H9 (cell line): ENCODE measurements at regions not wholly inside any gene's neighbourhood (a gene's known extent, or its start where the extent isn't known, plus 50 kb on each side); places are given as distances from the start of the nearest gene placed in this dataset.

Experiments used
- DNase-seq: peaks from one replicate; pipeline ENCODE4 v3.0.0-alpha.2; 2017
- H2AFZ ChIP-seq: one replicate; pipeline ENCODE4 v1.6.1; 2013; ENCODE audit warnings: mild to moderate bottlenecking, low read length, control low read depth, moderate library complexity
- H2AK5ac ChIP-seq: 2 replicates; pipeline ENCODE4 v1.6.1; 2013; ENCODE audit warnings: low read length, control low read depth, mixed read lengths; ENCODE audit not compliant: insufficient read length
- H2BK120ac ChIP-seq: one replicate; pipeline ENCODE4 v1.6.1; 2013; ENCODE audit warnings: low read depth, mild to moderate bottlenecking, low read length, control low read depth, inconsistent platforms; ENCODE audit not compliant: poor library complexity, severe bottlenecking
- H2BK12ac ChIP-seq: 2 replicates; pipeline ENCODE4 v1.6.1; 2013; ENCODE audit warnings: low read length, control low read depth, mixed read lengths, low read depth; ENCODE audit not compliant: insufficient read length
- H2BK15ac ChIP-seq: 2 replicates; pipeline ENCODE4 v1.6.1; 2013; ENCODE audit warnings: low read depth, low read length, control low read depth
- H2BK20ac ChIP-seq: one replicate; pipeline ENCODE4 v1.6.1; 2013; ENCODE audit warnings: low read depth, mild to moderate bottlenecking, low read length, control low read depth, inconsistent platforms; ENCODE audit not compliant: poor library complexity, severe bottlenecking
- H2BK5ac ChIP-seq: 2 replicates; pipeline ENCODE4 v1.6.1; 2013; ENCODE audit warnings: low read length, control low read depth, mixed read lengths; ENCODE audit not compliant: insufficient read length
- H3K14ac ChIP-seq: 2 replicates; pipeline ENCODE4 v1.6.1; 2013; ENCODE audit warnings: low read length, control low read depth; ENCODE audit not compliant: insufficient read depth
- H3K18ac ChIP-seq: 2 replicates; pipeline ENCODE4 v1.6.1; 2013; ENCODE audit warnings: low read depth, mild to moderate bottlenecking, mixed read lengths, low read length, control low read depth; ENCODE audit not compliant: insufficient read length
- H3K23ac ChIP-seq: 2 replicates; pipeline ENCODE4 v1.6.1; 2013; ENCODE audit warnings: low read length, control low read depth, mixed read lengths, low read depth; ENCODE audit not compliant: insufficient read length
- H3K23me2 ChIP-seq: 2 replicates; pipeline ENCODE4 v1.6.1; 2013; ENCODE audit warnings: low read depth, mild to moderate bottlenecking, mixed read lengths, low read length, control low read depth; ENCODE audit not compliant: insufficient read length, poor library complexity, severe bottlenecking
- H3K27ac ChIP-seq: 2 replicates; pipeline ENCODE4 v1.5.1; 2013; ENCODE audit warnings: low read length, control low read depth, mixed read lengths, low read depth; ENCODE audit not compliant: insufficient read length
- H3K27me3 ChIP-seq: 2 replicates; pipeline ENCODE4 v1.6.1; 2013; ENCODE audit warnings: low read length, control low read depth, inconsistent platforms; ENCODE audit not compliant: insufficient read depth
- H3K4ac ChIP-seq: 2 replicates; pipeline ENCODE4 v1.6.1; 2013; ENCODE audit warnings: low read depth, mild to moderate bottlenecking, control low read depth, inconsistent platforms, low read length, moderate library complexity
- H3K4me1 ChIP-seq: 2 replicates; pipeline ENCODE4 v1.6.1; 2013; ENCODE audit warnings: low read length, control low read depth, inconsistent platforms; ENCODE audit not compliant: insufficient read depth
- H3K4me2 ChIP-seq: 2 replicates; pipeline ENCODE4 v1.6.1; 2013; ENCODE audit warnings: low read length, control low read depth, mixed read lengths; ENCODE audit not compliant: insufficient read length, insufficient read depth
- H3K56ac ChIP-seq: 2 replicates; pipeline ENCODE4 v1.6.1; 2013; ENCODE audit warnings: low read depth, mild to moderate bottlenecking, mixed read lengths, low read length, control low read depth; ENCODE audit not compliant: insufficient read length
- H3K79me1 ChIP-seq: 2 replicates; pipeline ENCODE4 v1.6.1; 2013; ENCODE audit warnings: low read depth, mild to moderate bottlenecking, moderate library complexity, low read length, control low read depth, inconsistent platforms; ENCODE audit not compliant: insufficient read depth, poor library complexity, severe bottlenecking
- H3K79me2 ChIP-seq: 2 replicates; pipeline ENCODE4 v1.6.1; 2013; ENCODE audit warnings: low read length, control low read depth, inconsistent platforms; ENCODE audit not compliant: insufficient read depth
- H3K9ac ChIP-seq: 2 replicates; pipeline ENCODE4 v1.6.1; 2013; ENCODE audit warnings: low read length, control low read depth, mixed read lengths; ENCODE audit not compliant: insufficient read length; ENCODE audit errors: extremely low read depth
- H3K9me3 ChIP-seq: one replicate; pipeline ENCODE4 v1.6.1; 2013; ENCODE audit warnings: low read depth, low read length, inconsistent platforms; ENCODE audit not compliant: control insufficient read depth
- H3T11ph ChIP-seq: one replicate; pipeline ENCODE4 v1.6.1; 2013; ENCODE audit warnings: mild to moderate bottlenecking, low read length, control low read depth, inconsistent platforms
- H4K20me1 ChIP-seq: one replicate; pipeline ENCODE4 v1.6.1; 2013; ENCODE audit not compliant: control insufficient read depth, insufficient read length, insufficient read depth
- H4K5ac ChIP-seq: 2 replicates; pipeline ENCODE4 v1.6.1; 2013; ENCODE audit warnings: low read depth, mild to moderate bottlenecking, mixed read lengths, low read length, control low read depth; ENCODE audit not compliant: insufficient read length
- H4K8ac ChIP-seq: replicated peaks from 2 replicates; pipeline ENCODE4 v1.6.1; 2013; ENCODE audit warnings: low read length, control low read depth, mixed read lengths, low read depth; ENCODE audit not compliant: insufficient read length
- H4K91ac ChIP-seq: 2 replicates; pipeline ENCODE4 v1.6.1; 2013; ENCODE audit warnings: low read depth, mild to moderate bottlenecking, moderate library complexity, mixed read lengths, low read length, control low read depth; ENCODE audit not compliant: insufficient read length
- H3K27ac Mint-ChIP-seq, 3 experiments: 2 replicates in 2 of 3; 3 replicates in 1 of 3; pipeline ENCODE4 v1.8.0; 2020 to 2021; ENCODE audit warnings: mixed read lengths in 3 of 3, mild to moderate bottlenecking in 1 of 3, moderate library complexity in 1 of 3
- H3K27me3 Mint-ChIP-seq: 2 replicates; pipeline ENCODE4 v1.8.0; 2021; ENCODE audit warnings: low read depth, mild to moderate bottlenecking, moderate library complexity, mixed read lengths
- H3K36me3 Mint-ChIP-seq, 3 experiments: 2 replicates in 2 of 3; 3 replicates in 1 of 3; pipeline ENCODE4 v1.8.0; 2020 to 2021; ENCODE audit warnings: low read depth in 3 of 3, mixed read lengths in 3 of 3; ENCODE audit not compliant: insufficient read depth in 1 of 3
- H3K4me1 Mint-ChIP-seq, 2 experiments: 2 replicates each; pipeline ENCODE4 v1.8.0; 2020; ENCODE audit warnings: mixed read lengths in 2 of 2
- H3K4me3 Mint-ChIP-seq, 2 experiments: 2 replicates in 1 of 2; 3 replicates in 1 of 2; pipeline ENCODE4 v1.8.0; 2020 to 2021; ENCODE audit warnings: mild to moderate bottlenecking in 2 of 2, mixed read lengths in 2 of 2, moderate library complexity in 1 of 2
- H3K9me3 Mint-ChIP-seq, 2 experiments: 2 replicates in 1 of 2; 3 replicates in 1 of 2; pipeline ENCODE4 v1.8.0; 2020; ENCODE audit warnings: mild to moderate bottlenecking in 2 of 2, mixed read lengths in 2 of 2, moderate library complexity in 1 of 2
- CTCF ChIP-seq: fragments of 200-600 bp; sonication (generic); conservative IDR thresholded peaks from 3 replicates; pipeline ENCODE4 v1.8.0; 2021; ENCODE audit warnings: antibody characterized with exemption, mild to moderate bottlenecking
- WGBS: extraction: QIAGEN DNeasy Blood & Tissue Kit; methylation state at CpG from one replicate; pipeline ENCODE4 v1.1.7; 2013; ENCODE audit warnings: missing lambda C conversion rate, low lambda C conversion rate, mixed read lengths; ENCODE audit not compliant: insufficient read length; ENCODE audit errors: extremely low coverage; 5-methylcytosine and 5-hydroxymethylcytosine counted together

- H4K5ac ChIP-seq: no peak overlapping the region
- no peak overlapping the region for H2AK5ac ChIP-seq
- H4K8ac ChIP-seq: no peak overlapping the region
- H3K9me3 ChIP-seq: no peaks in the 10 kb centered on the region
- no peak for DNase-seq
- no peak overlapping the region for H3K56ac ChIP-seq
- H3T11ph ChIP-seq: no peak overlapping the region
- H3K4ac ChIP-seq: no peak overlapping the region
- no peak overlapping the region for H3K27ac Mint-ChIP-seq
- H3K14ac ChIP-seq: no peak overlapping the region
- no peak overlapping the region for H3K4me3 Mint-ChIP-seq
- H3K9ac ChIP-seq: no peak overlapping the region
- no peaks in the 10 kb centered on the region for H3K79me1 ChIP-seq
- TF ChIP-seq CTCF: no peak
- no peak overlapping the region for H2BK20ac ChIP-seq
- no peaks in the 10 kb centered on the region for H3K27me3 Mint-ChIP-seq
- no peaks in the 10 kb centered on the region for H3K79me2 ChIP-seq
- H3K4me2 ChIP-seq: no peak overlapping the region
- no peaks in the 10 kb centered on the region for H3K4me1 Mint-ChIP-seq
- H3K23me2 ChIP-seq: no peaks in the 10 kb centered on the region
- H3K23ac ChIP-seq: no peak overlapping the region
- WGBS: no CpG with 5 or more reads among the region's 11 CpGs
- H2BK12ac ChIP-seq: no peak overlapping the region
- no peak overlapping the region for H2BK5ac ChIP-seq
- no peaks in the 10 kb centered on the region for H3K27me3 ChIP-seq
- H4K91ac ChIP-seq: no peak overlapping the region
- no peak overlapping the region for H3K27ac ChIP-seq
- H3K9me3 Mint-ChIP-seq: no peaks in the 10 kb centered on the region
- no peak overlapping the region for H2AFZ ChIP-seq
- H2BK15ac ChIP-seq: no peak overlapping the region
- H3K18ac ChIP-seq: no peak overlapping the region
- no peak overlapping the region for H2BK120ac ChIP-seq
- no peaks in the 10 kb centered on the region for H3K4me1 ChIP-seq
- H4K20me1 ChIP-seq: no peaks in the 10 kb centered on the region
- no peaks in the 10 kb centered on the region for H3K36me3 Mint-ChIP-seq
These were observed 315.8 kb upstream of the TPK1 start for GRCh38 chr7:145151676-145152075.
